Fibroblast of skin of right quadriceps (primary cell): ENCODE measurements at regions not wholly inside any gene's neighbourhood (a gene's known extent, or its start where the extent isn't known, plus 50 kb on each side); places are given as distances from the start of the nearest gene placed in this dataset.
"Not testable (repeated sequence)": the region's sequence is repeated elsewhere in the genome, so short reads cannot be mapped to it uniquely, and the experiment has no call there.

Experiments used
- DNase-seq: peaks from one replicate; pipeline ENCODE4 v3.0.0-alpha.2; 2013

DNA sequence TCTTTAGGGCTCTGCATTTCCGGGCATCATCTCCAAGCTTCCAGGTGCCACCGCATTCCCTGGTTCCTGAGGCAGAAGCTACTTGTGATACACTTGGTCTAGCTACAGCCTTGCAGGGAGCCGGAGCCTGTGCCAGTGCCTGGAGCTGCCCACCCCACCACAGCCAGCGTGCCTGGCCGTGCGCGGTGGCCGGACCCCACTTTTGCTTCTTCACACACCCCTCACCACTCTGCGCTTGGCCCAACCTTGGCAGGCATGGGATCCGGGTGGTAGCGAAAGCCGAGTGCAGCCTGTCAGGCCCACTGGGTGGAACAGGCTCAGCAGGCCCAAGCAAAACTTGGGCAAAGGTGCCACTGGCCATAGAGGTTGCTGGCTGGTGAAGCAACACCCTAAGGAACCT lies 823.7 kb downstream of the GLUD2 start:
- DNase-seq = no peak

DNA sequence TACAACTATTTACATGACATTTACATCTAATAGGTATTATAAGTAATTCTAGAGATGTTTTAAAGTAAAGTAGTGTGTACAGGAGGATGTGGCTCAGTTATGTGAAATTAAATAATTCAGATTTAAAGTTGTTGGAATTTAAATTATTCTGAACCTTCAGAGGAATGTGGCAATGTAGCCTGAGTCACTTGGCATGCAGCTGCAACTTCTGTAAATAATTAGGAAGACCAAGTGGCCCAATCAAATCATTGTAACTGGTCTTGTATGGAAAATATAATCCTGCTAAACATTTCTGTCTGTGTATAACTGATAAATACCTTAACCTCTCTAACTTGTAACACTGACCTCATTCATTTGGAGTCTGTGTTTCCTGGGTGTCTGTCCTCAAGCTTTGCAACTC lies 828.9 kb downstream of the GLUD2 start:
- DNase-seq = peak; percentile 82

DNA sequence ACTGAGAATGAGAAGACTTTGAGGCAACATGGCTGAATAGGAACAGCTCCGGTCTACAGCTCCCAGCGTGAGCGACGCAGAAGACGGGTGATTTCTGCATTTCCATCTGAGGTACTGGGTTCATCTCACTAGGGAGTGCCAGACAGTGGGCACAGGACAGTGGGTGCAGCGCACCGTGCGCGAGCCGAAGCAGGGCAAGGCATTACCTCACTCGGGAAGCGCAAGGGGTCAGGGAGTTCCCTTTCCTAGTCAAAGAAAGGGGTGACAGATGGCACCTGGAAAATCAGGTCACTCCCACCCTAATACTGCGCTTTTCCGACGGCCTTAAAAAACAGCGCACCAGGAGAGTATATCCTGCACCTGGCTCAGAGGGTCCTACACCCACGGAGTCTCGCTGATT lies 829.9 kb downstream of the GLUD2 start:
- DNase-seq = not testable (repeated sequence)

DNA sequence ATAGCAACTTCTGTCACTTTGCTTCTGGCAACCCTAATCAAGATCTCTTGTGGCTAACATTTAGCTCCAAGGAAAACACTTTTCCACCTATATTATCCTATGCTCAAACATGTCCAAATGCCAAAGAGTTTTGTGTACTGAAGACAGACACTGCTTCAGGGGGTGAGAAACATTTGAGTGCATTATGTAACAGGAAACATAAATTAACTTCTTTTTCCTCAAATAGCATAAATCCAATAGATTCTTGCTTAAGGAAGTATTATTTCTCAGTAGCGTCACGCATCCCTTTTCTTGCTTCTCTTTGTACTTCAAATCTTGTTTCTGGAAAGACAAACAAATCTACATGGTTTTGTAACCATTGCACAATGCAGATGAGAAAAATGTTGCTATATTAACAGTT lies 839.1 kb downstream of the GLUD2 start:
- peak; percentile 0 for DNase-seq

DNA sequence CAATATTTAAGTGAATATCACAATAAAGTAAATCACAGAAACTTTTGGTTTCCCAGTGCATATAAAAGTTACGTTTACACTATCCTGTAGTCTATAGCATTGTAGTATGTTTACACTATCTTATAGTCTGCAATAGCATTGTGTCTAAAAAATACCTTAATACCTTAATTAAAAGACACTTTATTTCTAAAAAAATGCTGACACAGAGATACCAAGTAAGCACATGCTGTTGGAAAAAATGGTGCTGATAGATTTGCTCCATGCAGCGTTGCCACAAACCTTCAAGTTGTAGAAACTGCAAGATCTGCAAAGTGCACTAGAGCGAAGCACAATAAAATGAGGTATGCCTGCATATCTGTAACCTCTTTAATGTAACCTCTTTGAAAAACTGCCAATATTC lies 847.3 kb downstream of the GLUD2 start:
- DNase-seq = no peak

DNA sequence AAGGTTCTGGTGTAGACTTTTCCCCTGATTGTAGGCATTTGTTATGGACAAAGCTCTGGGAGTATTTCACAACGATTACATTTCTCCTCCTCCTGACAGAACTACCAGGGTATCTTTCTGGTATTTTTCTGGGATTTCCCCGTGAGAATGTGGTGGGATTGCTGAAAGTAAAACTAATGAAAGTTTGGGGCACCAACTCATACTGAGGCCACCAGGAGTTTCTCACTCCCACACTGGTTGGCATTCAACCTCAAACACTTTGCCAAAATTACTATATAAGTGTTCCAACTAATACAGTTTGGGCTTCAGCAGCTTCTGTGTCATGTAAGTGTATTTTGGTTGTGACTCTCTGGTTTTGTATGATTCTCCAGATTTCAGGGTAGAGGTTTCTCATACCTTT lies 855.1 kb downstream of the GLUD2 start:
- no peak for DNase-seq

DNA sequence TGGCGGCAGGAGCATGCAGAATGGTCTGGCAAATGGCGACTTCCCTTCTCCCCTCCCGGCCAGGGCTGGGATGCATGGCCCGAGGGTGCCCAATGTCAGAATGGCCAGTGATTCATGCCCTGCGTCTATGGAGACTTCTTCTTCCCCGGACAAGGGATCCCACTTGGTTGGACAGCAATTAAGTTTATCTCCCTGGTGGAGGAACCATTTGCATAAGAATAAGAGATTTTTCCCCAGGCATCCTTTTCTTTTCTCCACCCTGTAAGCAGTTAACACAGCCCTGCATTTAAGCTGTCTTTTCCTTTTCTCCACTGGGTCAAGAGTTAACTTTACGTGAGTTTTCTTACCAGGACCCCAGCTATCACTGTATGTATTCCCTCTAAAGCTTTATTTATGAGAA lies 856.6 kb downstream of the GLUD2 start:
- DNase-seq = no peak

DNA sequence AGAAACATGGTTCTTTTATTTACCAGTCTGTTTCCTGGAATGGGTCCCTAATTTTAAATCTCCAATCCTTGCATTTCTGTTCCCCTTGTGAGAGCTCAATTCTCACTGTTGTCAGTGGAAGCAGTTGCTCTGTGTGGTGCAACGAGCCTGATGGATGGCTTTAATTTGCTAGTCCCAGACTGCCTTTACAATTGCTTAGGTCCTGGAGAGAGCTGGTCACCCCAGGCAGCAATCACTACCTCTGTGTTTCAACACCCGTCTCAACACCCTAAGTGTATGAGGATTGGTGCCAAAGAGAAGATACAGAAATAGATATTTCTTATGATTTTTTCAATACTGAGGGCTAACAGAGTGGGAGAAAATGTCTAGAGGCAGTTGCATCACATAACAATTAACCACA lies 873.8 kb downstream of the GLUD2 start:
- DNase-seq = no peak

DNA sequence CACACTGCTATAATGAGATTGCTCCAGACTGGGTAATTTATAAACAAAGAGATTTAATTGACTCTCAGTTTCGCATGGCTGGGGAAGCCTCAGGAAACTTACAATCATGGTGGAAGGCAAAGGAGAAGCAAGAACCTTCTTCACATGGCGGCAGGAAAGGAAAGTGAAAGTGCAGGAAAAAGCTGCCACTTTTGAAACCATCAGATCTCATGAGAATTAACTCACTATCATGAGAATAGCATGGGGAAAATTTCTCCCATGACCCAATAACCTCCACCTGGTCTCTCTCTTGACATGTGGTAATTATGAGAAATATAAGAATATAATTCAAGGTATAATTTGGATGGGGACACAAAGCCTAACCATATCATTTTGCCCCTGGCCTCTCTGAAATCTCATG lies 884.2 kb downstream of the GLUD2 start:
- DNase-seq = no peak

DNA sequence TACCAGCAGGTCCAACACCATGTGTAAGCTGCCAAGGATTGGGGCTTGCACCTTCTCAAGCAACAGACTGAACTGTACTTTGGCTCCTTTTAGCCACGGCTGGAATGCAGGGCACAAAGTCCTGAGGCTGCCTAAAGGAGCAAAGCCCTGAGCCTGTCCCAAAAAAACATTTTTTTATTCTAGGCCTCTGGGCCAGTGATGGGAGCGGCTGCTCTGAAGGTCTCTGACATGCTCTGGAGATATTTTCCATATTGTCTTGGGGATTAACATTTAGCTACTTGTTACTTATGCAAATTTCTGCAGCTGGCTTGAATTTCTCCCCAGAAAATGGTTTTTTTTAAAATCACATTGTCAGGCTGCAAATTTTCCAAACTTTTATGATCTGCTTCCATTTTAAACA lies 885.3 kb downstream of the GLUD2 start:
- no peak for DNase-seq

DNA sequence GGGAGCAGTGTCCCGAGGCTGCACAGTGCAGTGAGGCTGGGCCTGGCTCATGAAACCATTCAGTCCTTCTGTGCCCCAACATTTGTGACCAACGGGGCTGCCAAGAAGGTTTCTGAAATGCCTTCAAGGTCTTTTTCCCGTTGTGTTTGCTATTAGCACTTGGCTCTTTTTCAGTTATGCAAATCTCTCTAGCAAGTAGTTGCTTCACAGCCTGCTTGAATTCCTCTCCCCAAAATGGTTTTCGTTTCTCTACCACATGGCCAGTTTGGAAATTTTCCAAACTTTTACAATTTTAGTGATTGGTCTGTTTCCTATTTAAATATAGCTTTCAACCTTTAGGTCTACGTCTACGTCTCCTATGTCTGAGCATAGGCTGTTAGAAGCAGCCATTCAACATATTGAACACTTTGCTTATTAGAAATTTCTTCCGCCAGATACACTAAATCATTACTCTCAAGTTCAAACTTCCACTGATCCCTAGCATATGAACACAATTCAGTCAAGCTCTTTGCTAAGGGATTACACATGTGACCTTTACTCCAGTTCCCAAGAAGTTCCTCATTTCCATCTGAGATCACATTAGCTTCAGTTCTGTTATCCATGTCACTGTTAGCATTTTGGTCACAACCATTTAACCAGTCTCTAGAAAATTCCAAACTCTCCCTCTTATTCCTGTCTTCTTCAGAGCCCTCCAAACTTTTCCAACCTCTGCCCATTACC lies 901.8 kb downstream of the GLUD2 start:
- DNase-seq = peak; percentile 26

DNA sequence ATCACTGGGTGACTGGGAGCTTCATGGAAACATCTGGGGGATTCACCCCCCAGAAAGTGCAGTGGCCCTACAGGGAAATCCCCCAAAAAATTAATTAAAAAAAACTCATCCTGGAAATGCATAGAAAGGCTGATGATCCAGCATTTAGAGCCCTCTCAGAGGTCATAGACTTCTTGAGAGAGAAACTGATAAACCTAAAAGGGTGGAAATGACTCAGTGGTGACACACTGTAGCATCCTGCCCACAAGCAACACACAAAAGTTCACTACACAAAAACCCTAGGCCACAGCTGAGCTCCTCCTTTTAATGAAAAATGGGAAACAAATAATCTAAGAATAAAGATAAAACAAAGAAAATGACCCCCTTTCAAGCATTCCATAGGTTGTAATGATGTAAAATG lies 911.5 kb downstream of the GLUD2 start:
- peak; percentile 13 for DNase-seq

DNA sequence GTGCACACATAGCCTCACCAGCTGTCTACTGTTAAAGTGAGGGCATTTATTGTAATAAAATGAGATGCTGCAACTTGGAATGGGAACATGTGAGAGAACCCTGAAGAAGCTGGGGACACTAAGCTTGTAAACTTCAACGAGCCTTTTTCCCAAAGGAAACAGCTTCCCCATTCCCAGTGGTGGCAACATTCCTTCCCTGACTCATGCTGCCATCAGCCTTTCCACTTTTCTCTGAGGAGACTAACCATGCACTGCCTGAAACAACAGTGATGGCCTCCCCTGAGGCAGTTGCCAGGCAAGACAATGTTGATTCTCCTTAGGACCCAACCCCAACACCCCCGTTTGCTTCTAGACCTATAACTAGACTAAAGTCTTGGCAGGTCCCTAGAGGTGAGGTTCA lies 928.3 kb downstream of the GLUD2 start:
- no peak for DNase-seq

DNA sequence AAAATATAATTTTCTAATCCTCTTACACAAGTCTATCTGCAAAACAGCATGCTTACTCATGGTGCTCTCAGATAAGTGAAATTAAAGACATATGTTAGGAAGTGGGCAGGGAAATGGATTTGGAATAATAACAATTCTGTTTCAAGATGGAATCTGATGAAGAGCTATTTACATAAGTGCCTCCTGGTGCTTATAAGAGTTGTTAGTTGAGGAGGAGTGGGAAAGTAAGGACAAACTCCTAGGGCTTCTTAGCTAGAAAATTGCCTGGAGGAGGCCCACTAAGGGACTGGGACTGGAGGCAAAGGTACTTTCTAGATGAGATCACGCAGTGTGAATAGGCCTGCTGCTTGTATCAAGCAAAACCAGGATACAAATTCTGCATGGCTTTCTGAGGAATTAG lies 939.8 kb downstream of the GLUD2 start:
- peak; percentile 72 for DNase-seq

DNA sequence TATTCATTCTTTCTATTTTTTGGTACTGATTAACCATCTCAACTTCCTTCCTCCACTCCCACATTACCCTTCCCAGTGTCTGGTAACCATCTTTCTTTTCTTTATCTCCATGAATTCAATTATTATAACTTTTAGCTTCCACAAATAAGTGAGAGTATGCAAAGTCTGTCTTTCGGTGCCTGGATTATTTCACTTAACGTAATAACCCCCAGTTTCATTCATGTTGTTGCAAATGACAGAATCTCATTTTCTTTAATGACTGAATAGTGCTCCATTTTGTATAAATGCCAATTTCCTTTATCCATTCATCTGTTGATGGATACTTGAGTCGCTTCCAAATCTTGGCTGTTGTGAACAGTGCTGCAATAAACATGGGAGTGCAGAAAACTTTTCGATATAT lies 940.4 kb downstream of the GLUD2 start:
- no peak for DNase-seq

DNA sequence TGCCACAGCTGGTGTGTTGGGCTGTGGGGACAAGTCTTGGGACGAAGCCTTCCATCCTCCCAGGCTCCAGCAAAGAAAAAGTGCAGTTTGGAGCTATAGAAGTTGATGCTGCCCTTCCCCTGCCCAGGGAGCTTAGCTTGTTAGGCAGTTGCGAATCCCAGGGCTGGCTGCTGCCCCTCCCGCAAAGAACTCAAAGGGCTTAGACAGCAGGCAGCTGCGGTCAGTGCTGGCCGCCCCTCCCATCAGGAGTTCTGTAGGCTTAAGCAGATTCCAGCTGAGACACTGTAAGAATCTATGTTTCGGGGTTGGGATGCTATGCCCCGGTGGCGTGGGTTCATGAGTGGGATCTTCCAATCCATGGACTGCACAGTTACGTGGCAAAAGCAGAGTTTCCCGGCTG lies 956.7 kb downstream of the GLUD2 start:
- no peak for DNase-seq

DNA sequence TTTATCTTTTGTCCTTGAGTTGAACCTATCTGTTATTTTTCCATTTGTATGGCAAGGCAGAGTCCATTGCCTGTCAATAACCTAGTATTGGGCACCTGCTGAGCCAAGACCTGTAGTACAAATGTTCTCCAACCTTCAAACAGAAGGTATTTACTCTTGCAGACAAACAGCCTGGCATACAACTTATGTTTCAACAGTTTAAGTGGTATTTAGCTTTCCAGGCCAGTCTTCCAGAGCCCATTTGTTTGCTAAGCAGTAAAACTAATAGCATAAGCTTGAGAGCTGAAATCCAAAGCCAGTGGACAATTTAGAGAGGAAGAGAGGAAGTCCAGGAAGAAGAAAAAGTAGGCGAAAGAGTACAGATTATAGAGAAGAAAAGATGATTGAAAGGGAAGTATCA lies 979.3 kb downstream of the GLUD2 start:
- DNase-seq = no peak

DNA sequence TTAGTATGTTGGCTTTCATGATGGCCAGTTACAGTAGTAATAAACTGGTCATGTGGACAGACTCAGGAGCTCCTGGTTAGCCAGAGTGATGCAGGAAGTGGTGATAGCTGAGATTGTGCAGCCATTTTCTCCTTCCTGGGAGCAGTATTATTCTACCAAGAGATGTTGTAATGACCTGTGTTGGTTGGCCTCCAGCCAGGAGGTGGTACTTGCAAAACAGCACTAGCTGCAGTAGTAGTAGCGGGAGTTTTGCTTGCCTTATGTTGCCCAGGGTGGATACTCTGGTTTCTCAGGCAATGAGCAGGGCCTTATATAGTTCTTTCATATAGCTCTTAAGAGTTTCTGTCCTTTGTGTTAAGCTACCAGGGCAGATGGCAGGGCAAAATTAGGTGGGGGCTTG lies 998.8 kb downstream of the GLUD2 start:
- DNase-seq = peak; percentile 9

DNA sequence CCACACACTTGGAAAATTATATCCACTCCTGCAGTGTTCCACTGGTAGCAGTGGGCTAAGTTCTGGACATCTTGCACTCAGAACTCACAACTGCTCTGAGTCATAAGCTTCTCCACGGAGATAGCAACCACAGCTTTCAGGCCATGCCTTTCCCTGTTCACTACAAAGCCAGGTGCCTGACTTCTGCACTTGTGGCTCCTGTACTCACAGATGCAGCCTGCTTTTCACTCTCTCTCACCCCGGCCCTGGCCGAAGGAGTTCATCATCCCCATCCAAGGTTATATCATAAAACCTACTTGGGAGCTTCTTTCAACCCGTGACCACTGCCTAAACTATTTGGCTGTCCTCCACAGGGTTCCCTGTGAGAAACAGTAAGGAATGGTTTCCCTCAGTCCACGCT lies 999.4 kb downstream of the GLUD2 start:
- DNase-seq = peak; percentile 22

DNA sequence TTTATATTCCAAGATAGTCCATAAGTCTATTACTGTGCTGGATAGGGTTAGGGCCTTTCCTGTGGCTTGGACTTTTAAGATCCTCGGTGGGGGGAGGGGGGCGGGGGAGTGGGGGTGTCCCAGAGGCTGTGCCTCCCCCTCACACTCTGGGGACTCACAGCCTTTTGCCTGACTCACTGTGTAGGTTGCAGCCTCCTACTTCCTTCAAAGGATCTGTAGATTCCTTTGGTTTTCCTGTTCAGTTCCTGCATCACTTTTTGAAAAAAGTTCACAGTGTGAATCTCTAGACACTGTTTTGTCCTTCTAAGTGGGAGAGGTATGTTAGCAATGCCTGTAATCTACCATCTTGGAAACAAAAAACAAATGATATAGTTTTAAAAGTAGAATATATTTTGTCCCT lies 999.9 kb downstream of the GLUD2 start:
- peak; percentile 47 for DNase-seq

DNA sequence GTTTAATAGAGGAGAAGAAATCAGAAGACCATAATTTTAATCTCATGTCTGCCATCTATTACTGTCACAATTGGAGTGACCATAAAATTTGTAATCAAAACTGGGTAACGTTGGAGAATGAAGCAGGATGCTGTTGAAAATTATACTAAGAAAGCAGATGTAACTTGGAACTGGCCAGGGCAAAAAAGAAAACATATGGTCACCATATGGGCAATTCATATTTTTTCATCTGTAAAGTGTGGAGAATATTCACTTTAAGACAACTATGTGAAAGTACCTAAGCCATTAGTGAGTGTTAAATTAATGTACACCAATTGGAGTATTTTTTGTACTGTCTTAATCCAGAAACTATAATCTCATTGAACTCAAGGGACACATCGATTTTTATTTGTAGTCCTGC lies 1008.0 kb downstream of the GLUD2 start:
- DNase-seq = no peak

DNA sequence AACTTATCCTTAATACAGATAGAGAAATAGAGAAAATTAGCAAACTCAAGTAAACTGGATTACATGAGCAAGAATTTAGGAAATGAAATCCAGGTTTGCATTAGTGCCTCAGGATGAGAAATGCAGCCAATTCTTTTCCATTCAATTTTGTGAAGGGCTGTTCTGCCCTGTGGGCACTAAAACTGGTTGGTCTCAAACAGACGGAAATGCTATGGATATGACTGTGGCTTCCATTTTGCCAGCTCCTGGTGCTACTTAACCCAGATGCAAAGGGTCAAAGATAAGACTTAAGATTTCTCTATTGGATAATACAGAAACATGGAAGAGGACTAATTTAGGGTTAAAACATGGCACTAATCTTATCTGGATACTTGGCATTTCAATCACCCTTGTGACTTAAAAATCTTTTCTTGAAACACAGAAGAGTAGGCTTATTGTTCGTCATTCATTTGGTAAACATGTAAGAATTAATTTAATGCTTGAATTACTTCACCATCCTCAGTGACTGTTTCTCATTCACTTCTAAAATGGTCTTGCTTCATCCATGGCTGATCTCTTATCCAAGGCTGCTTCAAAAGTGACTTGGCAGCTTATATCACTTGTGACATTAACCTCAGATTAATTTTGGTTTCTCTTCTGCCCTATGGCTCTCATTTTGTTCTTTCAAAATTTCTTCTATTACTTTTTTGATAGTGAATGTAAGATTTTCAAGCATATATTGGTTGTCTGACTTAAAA lies 1008.7 kb downstream of the GLUD2 start:
- DNase-seq = no peak

DNA sequence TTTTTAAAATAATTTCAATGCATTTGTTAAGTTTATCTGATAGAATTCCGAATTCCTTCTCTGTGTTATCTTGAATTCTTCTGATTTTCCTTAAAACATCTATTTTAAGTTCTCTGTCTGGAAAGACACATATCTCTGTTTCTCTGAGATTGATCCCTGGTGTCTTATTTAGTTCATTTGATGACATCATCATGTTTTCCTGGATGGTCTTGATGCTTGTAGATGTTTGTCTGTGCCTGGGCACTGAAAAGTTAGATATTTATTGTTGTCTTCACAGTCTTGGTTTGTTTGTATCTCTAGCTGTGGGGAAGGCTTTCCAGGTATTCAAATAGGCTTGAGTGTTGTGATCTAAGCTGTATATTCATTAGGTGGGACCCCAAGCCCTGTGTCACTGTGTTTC lies 1028.8 kb downstream of the GLUD2 start:
- no peak for DNase-seq

DNA sequence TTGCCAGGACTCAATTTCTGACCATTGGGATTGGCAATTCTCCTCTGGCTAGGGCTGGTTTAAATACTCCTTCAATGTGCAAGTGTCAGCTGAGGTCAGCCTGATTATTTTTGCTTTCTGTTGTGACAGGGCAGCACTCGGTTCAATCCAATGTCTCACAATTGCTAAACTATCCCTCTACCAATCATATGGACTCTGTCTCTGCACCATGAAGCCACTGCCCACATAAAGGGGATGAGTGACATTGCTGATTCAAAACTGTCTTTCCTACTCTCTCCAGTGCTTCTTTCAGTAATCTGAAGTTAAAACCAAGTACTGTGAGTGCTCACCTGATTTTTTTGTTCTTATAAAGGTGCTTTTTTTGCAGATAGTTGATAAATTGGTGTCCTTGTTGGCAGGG lies 1030.7 kb downstream of the GLUD2 start:
- no peak for DNase-seq

DNA sequence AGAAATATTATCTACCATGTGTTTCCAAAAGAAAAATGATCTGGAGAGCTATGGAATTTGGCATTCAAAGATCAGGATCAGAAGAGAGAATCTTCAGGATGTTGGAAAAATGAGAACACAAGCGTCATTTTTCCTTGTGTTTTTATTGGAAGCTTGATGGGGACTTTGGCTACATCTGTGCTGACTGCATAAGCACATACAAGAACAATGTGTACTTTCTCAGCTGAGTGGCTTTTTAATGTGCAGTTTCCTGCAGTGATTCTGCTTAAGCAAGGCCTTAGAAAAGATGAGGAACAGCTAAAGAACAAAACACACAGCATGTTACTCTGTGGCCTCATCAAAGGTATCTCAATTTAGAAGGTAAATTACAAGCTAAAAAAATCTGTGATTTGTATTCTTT lies 1039.9 kb downstream of the GLUD2 start:
- DNase-seq = no peak
